ENCODE measurements at regions not wholly inside any gene's neighbourhood (a gene's known extent, or its start where the extent isn't known, plus 50 kb on each side); places are given as distances from the start of the nearest gene placed in this dataset.

DNA sequence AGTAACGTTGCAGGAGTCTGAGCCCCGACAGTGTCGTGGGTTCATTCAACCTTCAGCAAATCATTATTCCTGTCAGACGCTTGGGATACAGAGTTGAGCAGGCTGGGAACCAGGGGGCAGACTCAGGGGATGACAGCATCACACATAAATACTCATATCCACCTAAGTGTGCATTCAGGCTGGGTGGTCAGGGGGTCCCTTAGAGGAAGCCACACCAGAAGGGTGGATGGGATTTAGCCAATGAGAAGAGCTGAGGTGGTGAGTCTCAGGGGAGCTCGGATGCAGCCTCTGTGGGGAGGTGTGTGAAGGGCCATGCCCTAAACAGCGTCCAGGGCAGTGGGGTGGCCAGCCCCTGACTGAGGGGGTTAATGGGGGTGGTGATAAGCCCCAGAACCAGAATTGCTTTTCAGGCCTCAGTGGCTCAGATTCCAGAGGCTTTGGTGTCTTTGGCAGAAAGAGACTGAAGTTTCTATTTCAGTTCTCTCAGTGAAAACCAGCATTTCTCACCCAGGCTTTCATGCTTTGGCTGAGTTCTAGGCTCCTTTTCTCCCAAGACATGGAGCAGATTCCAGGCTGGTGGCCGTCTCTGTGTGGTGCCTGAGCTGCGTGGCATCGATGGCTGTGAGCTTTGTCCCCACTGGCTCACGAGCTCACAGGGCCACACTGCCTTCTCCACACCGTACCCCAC, 83.9 kb upstream of the CLDN5 start:
- TF ChIP-seq, protein P1, sequence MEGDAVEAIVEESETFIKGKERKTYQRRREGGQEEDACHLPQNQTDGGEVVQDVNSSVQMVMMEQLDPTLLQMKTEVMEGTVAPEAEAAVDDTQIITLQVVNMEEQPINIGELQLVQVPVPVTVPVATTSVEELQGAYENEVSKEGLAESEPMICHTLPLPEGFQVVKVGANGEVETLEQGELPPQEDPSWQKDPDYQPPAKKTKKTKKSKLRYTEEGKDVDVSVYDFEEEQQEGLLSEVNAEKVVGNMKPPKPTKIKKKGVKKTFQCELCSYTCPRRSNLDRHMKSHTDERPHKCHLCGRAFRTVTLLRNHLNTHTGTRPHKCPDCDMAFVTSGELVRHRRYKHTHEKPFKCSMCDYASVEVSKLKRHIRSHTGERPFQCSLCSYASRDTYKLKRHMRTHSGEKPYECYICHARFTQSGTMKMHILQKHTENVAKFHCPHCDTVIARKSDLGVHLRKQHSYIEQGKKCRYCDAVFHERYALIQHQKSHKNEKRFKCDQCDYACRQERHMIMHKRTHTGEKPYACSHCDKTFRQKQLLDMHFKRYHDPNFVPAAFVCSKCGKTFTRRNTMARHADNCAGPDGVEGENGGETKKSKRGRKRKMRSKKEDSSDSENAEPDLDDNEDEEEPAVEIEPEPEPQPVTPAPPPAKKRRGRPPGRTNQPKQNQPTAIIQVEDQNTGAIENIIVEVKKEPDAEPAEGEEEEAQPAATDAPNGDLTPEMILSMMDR (IDR thresholded peaks at IDR 0.05) = no peak
- no peak for TF ChIP-seq POLR2A (IDR thresholded peaks at IDR 0.05)

All from thyroid gland (tissue), 4 donors.